ENCODE measurements at regions not wholly inside any gene's neighbourhood (a gene's known extent, or its start where the extent isn't known, plus 50 kb on each side); places are given as distances from the start of the nearest gene placed in this dataset.
A peak's percentile ranks its signal among the peaks of the same experiment; 100 is the strongest.

- DNase-seq = no peak
Observed at GRCh38 chr1:208864366-208864965, 620.3 kb upstream of the PLXNA2 start.

GRCh38 chr1:208866386-208866955, 622.3 kb upstream of the PLXNA2 start:
- DNase-seq = no peak

- no peak for DNase-seq
Observed at GRCh38 chr1:208868554-208868953, 624.4 kb upstream of the PLXNA2 start.

GRCh38 chr1:208874915-208875314, 630.7 kb upstream of the PLXNA2 start:
- DNase-seq = no peak

- no peak for DNase-seq
Observed at GRCh38 chr1:208879022-208879421, 634.8 kb upstream of the PLXNA2 start.

GRCh38 chr1:208880433-208881100, 636.4 kb upstream of the PLXNA2 start:
- no peak for DNase-seq

- no peak for DNase-seq
Observed at GRCh38 chr1:208885060-208885459, 640.9 kb upstream of the PLXNA2 start.

GRCh38 chr1:208885650-208886049, 641.5 kb upstream of the PLXNA2 start:
- DNase-seq = no peak

GRCh38 chr1:208888376-208888775, 644.2 kb upstream of the PLXNA2 start:
- no peak for DNase-seq

GRCh38 chr1:208892147-208892546, 648.0 kb upstream of the PLXNA2 start:
- no peak for DNase-seq

- no peak for DNase-seq
Observed at GRCh38 chr1:208893251-208893650, 649.1 kb upstream of the PLXNA2 start.

- DNase-seq = no peak
Observed at GRCh38 chr1:208895181-208895580, 651.0 kb upstream of the PLXNA2 start.

- DNase-seq = no peak
Observed at GRCh38 chr1:208895820-208896219, 651.6 kb upstream of the PLXNA2 start.

GRCh38 chr1:208896768-208897167, 652.6 kb upstream of the PLXNA2 start:
- DNase-seq = no peak

GRCh38 chr1:208899438-208899837, 655.3 kb upstream of the PLXNA2 start:
- no peak for DNase-seq

GRCh38 chr1:208903251-208903905, 659.2 kb upstream of the PLXNA2 start:
- DNase-seq = no peak

- no peak for DNase-seq
Observed at GRCh38 chr1:208907790-208908189, 663.6 kb upstream of the PLXNA2 start.

GRCh38 chr1:208909011-208909984, 665.1 kb upstream of the PLXNA2 start:
- DNase-seq = no peak

GRCh38 chr1:208910161-208910560, 666.0 kb upstream of the PLXNA2 start:
- peak in 1 of 2 experiments; percentile 10 for DNase-seq

GRCh38 chr1:208917281-208917680, 666.2 kb upstream of the CAMK1G start:
- DNase-seq = no peak

- no peak for DNase-seq
Observed at GRCh38 chr1:208917723-208918122, 665.8 kb upstream of the CAMK1G start.

GRCh38 chr1:208918160-208918559, 665.4 kb upstream of the CAMK1G start:
- DNase-seq = no peak

- DNase-seq = no peak
Observed at GRCh38 chr1:208919371-208919770, 664.1 kb upstream of the CAMK1G start.
